ENCODE measurements at regions not wholly inside any gene's neighbourhood (a gene's known extent, or its start where the extent isn't known, plus 50 kb on each side); places are given as distances from the start of the nearest gene placed in this dataset.

DNA sequence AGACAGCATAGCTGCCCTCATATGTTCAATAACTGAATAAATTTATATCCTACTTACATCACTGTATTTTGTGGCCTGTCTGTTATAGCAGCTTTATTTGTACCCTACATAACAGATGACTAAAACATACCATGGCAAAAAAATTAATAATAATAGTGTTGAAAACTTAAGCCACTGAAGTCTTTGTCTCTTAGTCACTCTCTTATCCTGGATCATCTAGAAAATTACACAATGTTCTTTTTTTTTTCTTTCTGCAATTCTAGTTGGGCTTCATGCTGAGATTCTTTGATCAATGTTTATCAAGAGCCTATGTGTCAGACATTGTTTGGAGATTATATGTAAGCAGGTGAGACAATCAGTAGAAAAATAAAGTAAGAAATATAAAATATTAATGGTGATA lies 519.3 kb upstream of the ARPP21 start:
- TF ChIP-seq CTCF (IDR thresholded peaks at IDR 0.05), result no peak
- TF ChIP-seq EZH2 (IDR thresholded peaks at IDR 0.05; ENCODE audit: borderline replicate concordance, insufficient read depth, low read depth, low read length, poor library complexity, severe bottlenecking), result no peak
